OCI-LY7 (cell line): ENCODE measurements at regions not wholly inside any gene's neighbourhood (a gene's known extent, or its start where the extent isn't known, plus 50 kb on each side); places are given as distances from the start of the nearest gene placed in this dataset.

ENCODE experiments used
- BruUV-seq: library from RNA; stranded (reverse); fragments of 400-500 nt; replicated peaks from 2 replicates; lab custom pipeline; 2021; lab: Mats Ljungman, UMichigan
- CTCF ChIA-PET: fragments of 300-600 bp; sonication (Branson Sonifier 250); formaldehyde crosslinking; loops from one replicate; lab custom pipeline; 2022; ENCODE audit warnings: antibody characterized with exemption; ENCODE audit not compliant: unreplicated experiment; lab: Charles Lee
- POLR2A ChIA-PET: fragments of 300-600 bp; sonication (Branson Sonifier 250); formaldehyde crosslinking; loops from one replicate; lab custom pipeline; 2022; ENCODE audit warnings: antibody characterized with exemption; lab: Charles Lee
- DNase-seq: peaks from one replicate; pipeline ENCODE4 v3.0.0-alpha.2; 2015; ENCODE audit warnings: low spot score
- H2AFZ ChIP-seq: fragments of 200-600 bp; sonication (generic), shearing (Covaris generic); 2 replicates; pipeline ENCODE4 v1.6.1; 2014; ENCODE audit warnings: mild to moderate bottlenecking, antibody characterized with exemption, low read length, moderate library complexity
- H3K27ac ChIP-seq: fragments of 200-600 bp; sonication (generic); 2 replicates; pipeline ENCODE4 v1.5.1; 2014; ENCODE audit warnings: mixed run types, low read depth, mild to moderate bottlenecking, moderate library complexity, low read length, inconsistent platforms; ENCODE audit not compliant: poor library complexity, severe bottlenecking
- H3K36me3 ChIP-seq: fragments of 200-600 bp; sonication (generic); 2 replicates; pipeline ENCODE4 v1.6.1; 2014; ENCODE audit warnings: mild to moderate bottlenecking, antibody characterized with exemption, low read length, moderate library complexity, mixed read lengths; ENCODE audit not compliant: insufficient read depth
- H3K4me1 ChIP-seq: fragments of 200-600 bp; sonication (generic); 2 replicates; pipeline ENCODE4 v1.5.1; 2014; ENCODE audit warnings: mild to moderate bottlenecking, low read length; ENCODE audit not compliant: insufficient read depth, poor library complexity, severe bottlenecking
- H3K4me2 ChIP-seq: fragments of 200-600 bp; sonication (generic); 2 replicates; pipeline ENCODE4 v1.6.1; 2014; ENCODE audit warnings: mild to moderate bottlenecking, low read length
- H3K4me3 ChIP-seq: fragments of 200-600 bp; sonication (generic); 2 replicates; pipeline ENCODE4 v1.5.1; 2014; ENCODE audit warnings: mild to moderate bottlenecking, low read depth, low read length; ENCODE audit not compliant: poor library complexity, severe bottlenecking
- H3K79me2 ChIP-seq: fragments of 200-600 bp; sonication (generic); 2 replicates; pipeline ENCODE4 v1.6.1; 2016; ENCODE audit warnings: low read depth, mild to moderate bottlenecking, low read length, moderate library complexity, mixed read lengths; ENCODE audit not compliant: insufficient read depth
- H3K9me2 ChIP-seq: fragments of 200-600 bp; sonication (generic); 2 replicates; pipeline ENCODE4 v1.6.1; 2016; ENCODE audit warnings: mild to moderate bottlenecking, low read length, mixed read lengths; ENCODE audit not compliant: insufficient read depth
- H3K9me3 ChIP-seq: fragments of 200-600 bp; sonication (generic); 2 replicates; pipeline ENCODE4 v1.6.1; 2014; ENCODE audit warnings: mild to moderate bottlenecking, mixed run types, low read length, mixed read lengths
- H4K20me1 ChIP-seq: fragments of 200-600 bp; sonication (generic); 2 replicates; pipeline ENCODE4 v1.6.1; 2014; ENCODE audit warnings: mild to moderate bottlenecking, antibody characterized with exemption, low read length, moderate library complexity, mixed read lengths; ENCODE audit not compliant: insufficient read depth
- EZH2phosphoT487 ChIP-seq: fragments of 200-600 bp; sonication (generic); IDR thresholded peaks from 2 replicates; pipeline ENCODE4 v1.6.1; 2018; ENCODE audit warnings: low read depth, borderline replicate concordance, mild to moderate bottlenecking, mixed run types, antibody characterized with exemption, low read length, moderate library complexity, mixed read lengths
- intact Hi-C: fragments of 100-400 bp; cut with micrococcal nuclease; formaldehyde crosslinking; loops from one replicate; pipeline ENCODE4 v1.10.0; 2022; ENCODE audit not compliant: unreplicated experiment
- TF ChIP-seq, protein P1 (sequence below): fragments of 200-600 bp; sonication (generic); conservative IDR thresholded peaks from 2 replicates; pipeline ENCODE4 v1.5.1; 2014; ENCODE audit warnings: mild to moderate bottlenecking, antibody characterized with exemption, low read length, moderate library complexity, mixed read lengths

DNA sequence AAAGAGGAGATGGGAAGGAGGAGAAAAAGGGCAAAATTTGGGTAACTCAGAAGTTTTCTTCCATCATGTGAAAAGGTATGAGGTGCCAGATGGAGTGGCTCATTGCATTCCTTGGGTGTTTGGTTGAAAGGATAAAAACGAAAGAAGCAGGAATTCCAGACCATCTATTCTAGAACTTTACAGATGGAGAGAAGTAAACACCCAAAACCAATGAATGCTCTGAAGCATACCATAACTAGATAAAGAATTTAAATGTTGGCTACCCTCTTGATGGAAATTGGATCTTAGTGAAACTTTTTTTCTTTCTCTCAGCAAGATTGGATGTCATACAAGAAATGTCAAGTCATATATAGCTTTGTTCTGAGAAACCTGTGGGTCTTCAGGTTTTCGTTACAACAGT, 175.6 kb upstream of the FAR2 start:
- H3K27ac ChIP-seq, result no peak overlapping the region
- no peaks in the 10 kb centered on the region for H3K4me1 ChIP-seq
- no peaks in the 10 kb centered on the region for H3K9me2 ChIP-seq
- no peak overlapping the region for H2AFZ ChIP-seq
- ChIA-PET POLR2A (no interaction called here), CTCF (no interaction called here)
- H4K20me1 ChIP-seq, result no peaks in the 10 kb centered on the region
- TF ChIP-seq, protein P1, sequence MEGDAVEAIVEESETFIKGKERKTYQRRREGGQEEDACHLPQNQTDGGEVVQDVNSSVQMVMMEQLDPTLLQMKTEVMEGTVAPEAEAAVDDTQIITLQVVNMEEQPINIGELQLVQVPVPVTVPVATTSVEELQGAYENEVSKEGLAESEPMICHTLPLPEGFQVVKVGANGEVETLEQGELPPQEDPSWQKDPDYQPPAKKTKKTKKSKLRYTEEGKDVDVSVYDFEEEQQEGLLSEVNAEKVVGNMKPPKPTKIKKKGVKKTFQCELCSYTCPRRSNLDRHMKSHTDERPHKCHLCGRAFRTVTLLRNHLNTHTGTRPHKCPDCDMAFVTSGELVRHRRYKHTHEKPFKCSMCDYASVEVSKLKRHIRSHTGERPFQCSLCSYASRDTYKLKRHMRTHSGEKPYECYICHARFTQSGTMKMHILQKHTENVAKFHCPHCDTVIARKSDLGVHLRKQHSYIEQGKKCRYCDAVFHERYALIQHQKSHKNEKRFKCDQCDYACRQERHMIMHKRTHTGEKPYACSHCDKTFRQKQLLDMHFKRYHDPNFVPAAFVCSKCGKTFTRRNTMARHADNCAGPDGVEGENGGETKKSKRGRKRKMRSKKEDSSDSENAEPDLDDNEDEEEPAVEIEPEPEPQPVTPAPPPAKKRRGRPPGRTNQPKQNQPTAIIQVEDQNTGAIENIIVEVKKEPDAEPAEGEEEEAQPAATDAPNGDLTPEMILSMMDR, result no peak
- no peak for TF ChIP-seq EZH2phosphoT487
- DNase-seq, result no peak
- BruUV-seq, result no TSS peak
- H3K4me2 ChIP-seq, result no peak overlapping the region
- intact Hi-C loops, result no loop called here
- H3K79me2 ChIP-seq, result no peaks in the 10 kb centered on the region
- H3K9me3 ChIP-seq, result no peaks in the 10 kb centered on the region
- no peak overlapping the region for H3K4me3 ChIP-seq
- H3K36me3 ChIP-seq, result no peaks in the 10 kb centered on the region

DNA sequence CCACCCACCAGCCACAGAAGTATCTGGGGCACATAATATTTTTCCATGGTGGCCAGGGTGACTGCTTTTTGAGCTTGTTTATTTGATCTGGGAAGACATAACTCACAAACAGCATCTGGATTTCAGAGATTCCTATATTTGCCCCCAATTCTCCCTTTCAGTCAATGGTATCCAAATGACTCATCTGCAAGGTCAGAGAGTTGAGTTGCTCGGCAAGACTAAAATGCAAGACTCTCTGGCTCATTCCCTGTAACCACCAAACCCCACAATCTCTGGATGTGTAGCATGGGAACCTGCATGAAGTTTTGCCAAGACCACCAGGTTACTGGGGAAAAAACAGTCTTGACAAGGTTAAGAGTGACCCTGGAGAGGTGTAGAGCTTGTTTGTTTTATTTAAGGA, 174.9 kb upstream of the FAR2 start:
- intact Hi-C loops, result no loop called here
- no peak overlapping the region for H3K27ac ChIP-seq

GRCh38 chr12:28974883-28975282, 174.2 kb upstream of the FAR2 start:
- Histone ChIP-seq H3K4me2 (no peak overlapping the region), H3K36me3 (no peaks in the 10 kb centered on the region), H3K4me3 (no peak overlapping the region), H3K9me2 (no peaks in the 10 kb centered on the region), H3K27ac (no peak overlapping the region), H3K4me1 (no peaks in the 10 kb centered on the region), H3K79me2 (no peaks in the 10 kb centered on the region), H2AFZ (no peak overlapping the region), H4K20me1 (no peaks in the 10 kb centered on the region), H3K9me3 (no peaks in the 10 kb centered on the region)
- BruUV-seq, result no TSS peak
- POLR2A ChIA-PET, result interaction anchor here (0.6 to 0.7 kb wide), 2 partner anchors 57 to 223 kb away, joined by 3 to 4 read pairs; no protein-coding TSS in a partner anchor
- intact Hi-C loops, result no loop called here
- CTCF ChIA-PET, result no interaction called here
- TF ChIP-seq EZH2phosphoT487, result no peak
- TF ChIP-seq, protein P1, result no peak
- DNase-seq, result no peak

More for the DNA sequence above, 174.9 kb upstream of the FAR2 start:
- Histone ChIP-seq H3K9me3 (no peaks in the 10 kb centered on the region), H3K9me2 (no peaks in the 10 kb centered on the region), H4K20me1 (no peaks in the 10 kb centered on the region), H3K36me3 (no peaks in the 10 kb centered on the region), H2AFZ (no peak overlapping the region), H3K79me2 (no peaks in the 10 kb centered on the region), H3K4me2 (no peak overlapping the region), H3K4me3 (no peak overlapping the region), H3K4me1 (no peaks in the 10 kb centered on the region)
- no TSS peak for BruUV-seq
- CTCF ChIA-PET, result no interaction called here
- TF ChIP-seq, protein P1, result no peak
- TF ChIP-seq EZH2phosphoT487, result no peak
- DNase-seq, result no peak
- POLR2A ChIA-PET, result interaction anchor here (0.7 kb wide), 1 partner anchor 862 kb away, joined by 3 read pairs; no protein-coding TSS in a partner anchor
